H1 (cell line): ENCODE measurements at regions not wholly inside any gene's neighbourhood (a gene's known extent, or its start where the extent isn't known, plus 50 kb on each side); places are given as distances from the start of the nearest gene placed in this dataset.

Experiments
- CTCF ChIA-PET: fragments of 300-600 bp; sonication (Branson Sonifier 250); formaldehyde crosslinking; loops from one replicate; lab custom pipeline; 2021; ENCODE audit not compliant: partially characterized antibody; lab: Charles Lee
- POLR2A ChIA-PET: fragments of 300-600 bp; sonication (Branson Sonifier 250); formaldehyde crosslinking; loops from one replicate; lab custom pipeline; 2021; ENCODE audit warnings: inconsistent platforms; ENCODE audit not compliant: partially characterized antibody; lab: Charles Lee
- DNase-seq, 2 experiments: peaks; one replicate each; pipeline versions ENCODE4 v3.0.0 to v3.0.0-alpha.2; 2010 to 2022; ENCODE audit warnings: low spot score in 2 of 2, low read depth in 1 of 2, mixed read lengths in 1 of 2
- FAIRE-seq: peaks from 2 replicates; lab custom pipeline; 2011; peaks lifted over from hg19 to GRCh38; lab: Jason Lieb, UNC
- H2AFZ ChIP-seq: 2 replicates; pipeline ENCODE4 v1.8.1; 2012; ENCODE audit warnings: low read length, inconsistent platforms
- H2AK5ac ChIP-seq: 2 replicates; pipeline ENCODE4 v1.6.1; 2013; ENCODE audit warnings: low read depth, low read length
- H2BK120ac ChIP-seq: replicated peaks from 2 replicates; pipeline ENCODE3; 2013; ENCODE audit warnings: low read depth, low read length, inconsistent platforms
- H2BK12ac ChIP-seq: 2 replicates; pipeline ENCODE4 v1.6.1; 2013; ENCODE audit warnings: low read depth, low read length
- H2BK15ac ChIP-seq: 2 replicates; pipeline ENCODE4 v1.6.1; 2013; ENCODE audit warnings: low read length
- H2BK20ac ChIP-seq: 2 replicates; pipeline ENCODE4 v1.6.1; 2013; ENCODE audit warnings: low read length
- H2BK5ac ChIP-seq: 2 replicates; pipeline ENCODE4 v1.6.1; 2013; ENCODE audit warnings: low read depth, low read length
- H3K14ac ChIP-seq: 2 replicates; pipeline ENCODE4 v1.6.1; 2013; ENCODE audit warnings: inconsistent platforms; ENCODE audit not compliant: insufficient read length
- H3K18ac ChIP-seq: 2 replicates; pipeline ENCODE4 v1.6.1; 2013; ENCODE audit warnings: low read length; ENCODE audit errors: extremely low read depth
- H3K23ac ChIP-seq: 2 replicates; pipeline ENCODE4 v1.6.1; 2013; ENCODE audit warnings: inconsistent platforms; ENCODE audit not compliant: insufficient read length
- H3K23me2 ChIP-seq: 2 replicates; pipeline ENCODE4 v1.6.1; 2013; ENCODE audit warnings: low read depth, low read length
- H3K27ac ChIP-seq: 2 replicates; pipeline ENCODE4 v1.6.1; 2011; ENCODE audit warnings: low read depth, low read length, inconsistent platforms
- H3K27me3 ChIP-seq, 4 experiments: replicated peaks in 1 of 4; 1 replicate in 1 of 4; 2 replicates in 3 of 4; pipeline versions ENCODE4 v1.6.1 to v1.8.1; 2011 to 2013; ENCODE audit warnings: low read length in 3 of 4, mild to moderate bottlenecking in 3 of 4, inconsistent platforms in 2 of 4, mixed read lengths in 2 of 4, moderate library complexity in 1 of 4; ENCODE audit not compliant: control insufficient read depth in 3 of 4, insufficient read depth in 3 of 4; ENCODE audit errors: extremely low read depth in 1 of 4
- H3K36me3 ChIP-seq, 4 experiments: 2 replicates each; pipeline versions ENCODE4 v1.6.1 to v1.8.1; 2011 to 2013; ENCODE audit warnings: mild to moderate bottlenecking in 4 of 4, low read length in 3 of 4, moderate library complexity in 2 of 4, control low read depth in 1 of 4, inconsistent platforms in 1 of 4; ENCODE audit not compliant: insufficient read depth in 4 of 4, control insufficient read depth in 2 of 4
- H3K4ac ChIP-seq: replicated peaks from 2 replicates; pipeline ENCODE3; 2013; ENCODE audit warnings: low read length, low read depth, mixed read lengths, inconsistent platforms; ENCODE audit not compliant: insufficient read length
- H3K4me1 ChIP-seq, 4 experiments: replicated peaks in 1 of 4; 1 replicate in 1 of 4; 2 replicates in 3 of 4; pipeline versions ENCODE4 v1.6.1 to v1.8.1; 2011 to 2013; ENCODE audit warnings: low read length in 3 of 4, inconsistent platforms in 2 of 4, mixed read lengths in 1 of 4; ENCODE audit not compliant: insufficient read depth in 4 of 4, control insufficient read depth in 3 of 4
- H3K4me2 ChIP-seq, 2 experiments: 2 replicates each; pipeline versions ENCODE4 v1.6.1 to v1.8.1; 2011 to 2013; ENCODE audit warnings: low read depth in 2 of 2, low read length in 2 of 2, control low read depth in 1 of 2, inconsistent platforms in 1 of 2, mild to moderate bottlenecking in 1 of 2; ENCODE audit not compliant: insufficient read depth in 1 of 2
- H3K4me3 ChIP-seq, 4 experiments: fragments of 200-600, 300-600 bp in 1 of 4; sonication (generic), shearing (Covaris generic), sonication (Bioruptor Twin) in 1 of 4; 2 replicates each; pipeline versions ENCODE4 v1.5.1 to v1.8.1; 2011 to 2016; ENCODE audit warnings: low read length in 4 of 4, low read depth in 3 of 4, control low read depth in 2 of 4, inconsistent platforms in 2 of 4, mild to moderate bottlenecking in 2 of 4, mixed read lengths in 1 of 4, moderate library complexity in 1 of 4; ENCODE audit not compliant: insufficient read depth in 2 of 4; ENCODE audit errors: extremely low read depth in 1 of 4
- H3K56ac ChIP-seq: replicated peaks from 2 replicates; pipeline ENCODE3; 2013; ENCODE audit warnings: low read depth, mild to moderate bottlenecking, mixed read lengths, low read length, inconsistent platforms; ENCODE audit not compliant: insufficient read length
- H3K79me1 ChIP-seq: 2 replicates; pipeline ENCODE4 v1.6.1; 2013; ENCODE audit warnings: low read depth, low read length, control low read depth
- H3K79me2 ChIP-seq, 2 experiments: 2 replicates each; pipeline versions ENCODE4 v1.6.1 to v1.8.1; 2012 to 2013; ENCODE audit warnings: low read length in 2 of 2, mild to moderate bottlenecking in 2 of 2, inconsistent platforms in 1 of 2; ENCODE audit not compliant: insufficient read depth in 2 of 2, control insufficient read depth in 1 of 2
- H3K9ac ChIP-seq, 4 experiments: replicated peaks in 1 of 4; 1 replicate in 1 of 4; 2 replicates in 3 of 4; pipeline versions ENCODE4 v1.6.1 to v1.8.1; 2011 to 2013; ENCODE audit warnings: low read depth in 3 of 4, low read length in 3 of 4, control low read depth in 2 of 4, mild to moderate bottlenecking in 2 of 4, moderate library complexity in 2 of 4, inconsistent platforms in 1 of 4; ENCODE audit errors: extremely low read depth in 1 of 4
- H3K9me3 ChIP-seq, 2 experiments: 2 replicates each; pipeline versions ENCODE4 v1.6.1 to v1.8.1; 2012 to 2013; ENCODE audit warnings: mild to moderate bottlenecking in 2 of 2, moderate library complexity in 2 of 2, control low read depth in 1 of 2, inconsistent platforms in 1 of 2, low read depth in 1 of 2, low read length in 1 of 2, mixed read lengths in 1 of 2; ENCODE audit not compliant: insufficient read depth in 2 of 2
- H4K20me1 ChIP-seq, 2 experiments: replicated peaks in 1 of 2; 2 replicates each; pipeline versions ENCODE3 to v1.8.1; 2011 to 2013; ENCODE audit warnings: inconsistent platforms in 2 of 2, low read length in 2 of 2, mild to moderate bottlenecking in 1 of 2; ENCODE audit not compliant: insufficient read depth in 2 of 2, control insufficient read depth in 1 of 2
- H4K5ac ChIP-seq: 2 replicates; pipeline ENCODE4 v1.6.1; 2013; ENCODE audit warnings: low read length, low read depth, mixed read lengths, inconsistent platforms; ENCODE audit not compliant: insufficient read length
- H4K8ac ChIP-seq: 2 replicates; pipeline ENCODE4 v1.8.0; 2013; ENCODE audit warnings: mild to moderate bottlenecking, moderate library complexity, low read length, inconsistent platforms; ENCODE audit not compliant: insufficient read depth; ENCODE audit errors: extremely low read depth
- H4K91ac ChIP-seq: replicated peaks from 2 replicates; pipeline ENCODE3; 2013; ENCODE audit warnings: low read length, mixed read lengths, inconsistent platforms; ENCODE audit not compliant: insufficient read length
- ASH2L ChIP-seq: fragments of 200-600, 300-600 bp; sonication (generic); IDR thresholded peaks from one replicate; pipeline ENCODE4 v1.7.1; 2017; ENCODE audit warnings: low read length
- CREB1 ChIP-seq: IDR thresholded peaks from 2 replicates; pipeline ENCODE4 v1.6.1; 2012; ENCODE audit warnings: inconsistent platforms
- EGR1 ChIP-seq: IDR thresholded peaks from 2 replicates; pipeline ENCODE4 v1.6.1; 2011; ENCODE audit warnings: low read depth, low read length, borderline replicate concordance
- EP300 ChIP-seq, 2 experiments: IDR thresholded peaks; 1 replicate in 1 of 2; 2 replicates in 1 of 2; pipeline ENCODE4 v1.6.1; 2011 to 2012; ENCODE audit warnings: low read depth in 2 of 2, low read length in 2 of 2, mild to moderate bottlenecking in 2 of 2, borderline replicate concordance in 1 of 2, inconsistent platforms in 1 of 2, moderate library complexity in 1 of 2
- MAX ChIP-seq: IDR thresholded peaks from 2 replicates; pipeline ENCODE4 v1.6.1; 2012; ENCODE audit warnings: inconsistent platforms
- RFX5 ChIP-seq: IDR thresholded peaks from 2 replicates; pipeline ENCODE4 v1.6.1; 2011; ENCODE audit warnings: low read depth, low read length, improper control_type of control experiment, borderline replicate concordance
- WGBS, 2 experiments: shearing (Covaris generic) in 1 of 2; methylation state at CpG; one replicate each; pipeline versions ENCODE4 v1.1.6 to v1.1.7; 2013 to 2015; ENCODE audit warnings: low lambda C conversion rate in 2 of 2, mixed read lengths in 2 of 2, inconsistent platforms in 1 of 2, low coverage in 1 of 2, missing lambda C conversion rate in 1 of 2; ENCODE audit not compliant: insufficient replicate concordance in 2 of 2, insufficient coverage in 1 of 2, insufficient read length in 1 of 2; ENCODE audit errors: extremely low coverage in 1 of 2, missing lambda C conversion rate in 1 of 2; 5-methylcytosine and 5-hydroxymethylcytosine counted together

- Histone ChIP-seq H3K9ac (no peak overlapping the region), H3K4me3 (no peak overlapping the region), H2BK15ac (no peak overlapping the region), H3K56ac (no peak overlapping the region), H3K36me3 (no peaks in the 10 kb centered on the region), H2AK5ac (no peak overlapping the region), H3K23ac (no peak overlapping the region), H4K5ac (no peak overlapping the region), H4K8ac (no peak overlapping the region), H3K14ac (no peak overlapping the region), H3K4ac (no peak overlapping the region), H2BK20ac (no peak overlapping the region), H3K4me1 (peaks cover 0 to 8% (median 6%) of the 10 kb centered on the region in 4 experiments; a peak in 3 of 7 replicates), H3K18ac (no peak overlapping the region; the same call in 1 of the 2 replicates), H2BK120ac (no peak overlapping the region), H3K23me2 (no peaks in the 10 kb centered on the region), H4K91ac (no peak overlapping the region), H3K9me3 (no peaks in the 10 kb centered on the region), H3K79me1 (no peaks in the 10 kb centered on the region), H2AFZ (no peak overlapping the region), H4K20me1 (no peaks in the 10 kb centered on the region), H3K79me2 (no peaks in the 10 kb centered on the region), H3K27ac (no peak overlapping the region), H3K27me3 (no peaks in the 10 kb centered on the region; a peak in 2 of 7 replicates), H3K4me2 (no peak overlapping the region), H2BK5ac (no peak overlapping the region), H2BK12ac (no peak overlapping the region)
- ChIA-PET POLR2A (no interaction called here), CTCF (interaction anchor here (0.8 to 3.9 kb wide), 6 partner anchors 12 to 226 kb away, joined by 3 to 46 read pairs (median 3); no protein-coding TSS in a partner anchor)
- WGBS, 2 experiments = 89% methylated on average over 6 of the region's 6 CpGs; no CpG with 5 or more reads in 1 of the 2 experiments
- no peak for TF ChIP-seq EP300 (IDR thresholded peaks at IDR 0.05; ENCODE audit: borderline replicate concordance in 1 of 2, low read depth in 2 of 2, low read length in 2 of 2)
- no peak for TF ChIP-seq MAX
- no peak for TF ChIP-seq RFX5
- no peak for TF ChIP-seq CREB1
- no peak for TF ChIP-seq EGR1
- TF ChIP-seq ASH2L = no peak
- FAIRE-seq (no peak), DNase-seq (no peak)
Observed at GRCh38 chr10:124220547-124220946, 127.1 kb upstream of the CHST15 start.
